IMR-90 (cell line): ENCODE measurements at regions not wholly inside any gene's neighbourhood (a gene's known extent, or its start where the extent isn't known, plus 50 kb on each side); places are given as distances from the start of the nearest gene placed in this dataset.

Experiments
- ATAC-seq: fragments of 200-7000 bp; cut with Tn5 transposase; 2 replicates; pipeline ENCODE4 v1.9.1; 2020; ENCODE audit warnings: low read depth, mild to moderate bottlenecking, moderate library complexity
- BruUV-seq: library from RNA; stranded (reverse); fragments of 400-500 nt; replicated peaks from 2 replicates; lab custom pipeline; 2021; lab: Mats Ljungman, UMichigan
- CTCF ChIA-PET: fragments of 300-600 bp; formaldehyde crosslinking; extraction: SDS; loops from one replicate; lab custom pipeline; 2021; ENCODE audit warnings: antibody characterized with exemption; lab: Yijun Ruan, JAX
- POLR2A ChIA-PET: fragments of 300-600 bp; sonication (Branson Sonifier 250); formaldehyde crosslinking; loops from one replicate; lab custom pipeline; 2022; ENCODE audit warnings: antibody characterized with exemption; ENCODE audit not compliant: unreplicated experiment; lab: Charles Lee
- DNase-seq: peaks from one replicate; pipeline ENCODE4 v3.0.0; 2013
- H2AFZ ChIP-seq: replicated peaks from 2 replicates; pipeline ENCODE3; 2013; ENCODE audit warnings: low read length, mild to moderate bottlenecking; ENCODE audit not compliant: poor library complexity
- H2AK5ac ChIP-seq: 2 replicates; pipeline ENCODE4 v1.6.1; 2013; ENCODE audit warnings: low read depth, low read length, inconsistent platforms
- H2AK9ac ChIP-seq: replicated peaks from 2 replicates; pipeline ENCODE3; 2013; ENCODE audit warnings: mild to moderate bottlenecking, low read depth, low read length, moderate library complexity; ENCODE audit not compliant: poor library complexity
- H2BK120ac ChIP-seq: 2 replicates; pipeline ENCODE4 v1.6.1; 2013; ENCODE audit warnings: low read depth, low read length, inconsistent platforms
- H2BK15ac ChIP-seq: 3 replicates; pipeline ENCODE4 v1.6.1; 2013; ENCODE audit warnings: low read depth, low read length, inconsistent platforms
- H2BK20ac ChIP-seq: 2 replicates; pipeline ENCODE4 v1.6.1; 2013; ENCODE audit warnings: low read depth, mild to moderate bottlenecking, inconsistent platforms, low read length, moderate library complexity
- H2BK5ac ChIP-seq: 2 replicates; pipeline ENCODE4 v1.6.1; 2013; ENCODE audit warnings: mild to moderate bottlenecking, low read depth, low read length, inconsistent platforms; ENCODE audit not compliant: poor library complexity, severe bottlenecking
- H3K14ac ChIP-seq: replicated peaks from 2 replicates; pipeline ENCODE4 v1.6.1; 2013; ENCODE audit warnings: low read depth, low read length, inconsistent platforms
- H3K18ac ChIP-seq: 2 replicates; pipeline ENCODE4 v1.6.1; 2013; ENCODE audit warnings: low read depth, low read length, control low read depth
- H3K23ac ChIP-seq: 2 replicates; pipeline ENCODE4 v1.6.1; 2013; ENCODE audit warnings: low read depth, low read length, inconsistent platforms
- H3K27ac ChIP-seq: 2 replicates; pipeline ENCODE4 v1.5.1; 2013; ENCODE audit warnings: mild to moderate bottlenecking, control low read depth, low read length; ENCODE audit not compliant: insufficient read depth
- H3K27me3 ChIP-seq: 2 replicates; pipeline ENCODE4 v1.6.1; 2013; ENCODE audit warnings: low read length; ENCODE audit not compliant: control insufficient read depth, insufficient read depth
- H3K36me3 ChIP-seq: 2 replicates; pipeline ENCODE4 v1.6.1; 2013; ENCODE audit warnings: low read length, mixed read lengths; ENCODE audit not compliant: control insufficient read depth, insufficient read depth
- H3K4ac ChIP-seq: 2 replicates; pipeline ENCODE4 v1.6.1; 2013; ENCODE audit warnings: low read depth, low read length, inconsistent platforms
- H3K4me1 ChIP-seq: 2 replicates; pipeline ENCODE4 v1.6.1; 2013; ENCODE audit warnings: low read length, mixed read lengths; ENCODE audit not compliant: control insufficient read depth, insufficient read depth
- H3K4me2 ChIP-seq: 2 replicates; pipeline ENCODE4 v1.6.1; 2013; ENCODE audit warnings: low read depth, mild to moderate bottlenecking, control low read depth, low read length, moderate library complexity
- H3K4me3 ChIP-seq: 2 replicates; pipeline ENCODE4 v1.5.1; 2013; ENCODE audit warnings: low read depth, mild to moderate bottlenecking, control low read depth, low read length, moderate library complexity; ENCODE audit not compliant: insufficient read depth
- H3K56ac ChIP-seq: 2 replicates; pipeline ENCODE4 v1.6.1; 2013; ENCODE audit warnings: low read length, inconsistent platforms; ENCODE audit not compliant: insufficient read depth; ENCODE audit errors: extremely low read depth
- H3K79me1 ChIP-seq, 2 experiments: 2 replicates each; pipeline ENCODE4 v1.6.1; 2013; ENCODE audit warnings: low read length in 2 of 2, inconsistent platforms in 1 of 2, low read depth in 1 of 2
- H3K9ac ChIP-seq: 2 replicates; pipeline ENCODE4 v1.6.1; 2013; ENCODE audit warnings: low read depth, low read length, control low read depth
- H3K9me1 ChIP-seq: 2 replicates; pipeline ENCODE4 v1.6.1; 2013; ENCODE audit warnings: low read length, inconsistent platforms; ENCODE audit not compliant: insufficient read depth
- H3K9me3 ChIP-seq: 2 replicates; pipeline ENCODE4 v1.6.1; 2013; ENCODE audit warnings: low read length; ENCODE audit not compliant: control insufficient read depth, insufficient read depth
- H4K20me1 ChIP-seq: 2 replicates; pipeline ENCODE4 v1.6.1; 2013; ENCODE audit warnings: low read length, inconsistent platforms; ENCODE audit not compliant: insufficient read depth
- H4K5ac ChIP-seq: 2 replicates; pipeline ENCODE4 v1.6.1; 2013; ENCODE audit warnings: mild to moderate bottlenecking, low read depth, low read length, control low read depth
- H4K8ac ChIP-seq, 2 experiments: 2 replicates each; pipeline ENCODE4 v1.6.1; 2013; ENCODE audit warnings: low read depth in 2 of 2, low read length in 2 of 2, control low read depth in 1 of 2, inconsistent platforms in 1 of 2
- H4K91ac ChIP-seq: 2 replicates; pipeline ENCODE4 v1.6.1; 2013; ENCODE audit warnings: low read depth, low read length, inconsistent platforms; ENCODE audit not compliant: insufficient read depth
- ELK1 ChIP-seq: fragments of 150-350 bp; IDR thresholded peaks from 2 replicates; pipeline ENCODE4 v1.6.1; 2016; ENCODE audit warnings: low read depth, mild to moderate bottlenecking, low read length, moderate library complexity, borderline replicate concordance
- RAD21 ChIP-seq: IDR thresholded peaks from 2 replicates; pipeline ENCODE4 v1.6.1; 2012; ENCODE audit warnings: low read length, improper control_type of control experiment
- RFX5 ChIP-seq: IDR thresholded peaks from 2 replicates; pipeline ENCODE4 v1.8.0; 2012; ENCODE audit warnings: low read depth, mild to moderate bottlenecking, low read length, moderate library complexity
- USF2 ChIP-seq: fragments of 150-350 bp; IDR thresholded peaks from 2 replicates; pipeline ENCODE4 v1.6.1; 2017; ENCODE audit warnings: mild to moderate bottlenecking, antibody characterized with exemption, low read length, low read depth
- WGBS, 2 experiments: methylation state at CpG; one replicate each; pipeline versions ENCODE4 v1.1.5 to v1.1.7; 2013; ENCODE audit warnings: missing lambda C conversion rate in 2 of 2; ENCODE audit not compliant: insufficient read length in 1 of 2; ENCODE audit errors: extremely low coverage in 2 of 2; 5-methylcytosine and 5-hydroxymethylcytosine counted together
- dilution Hi-C: fragments of 300-500 bp; cut with HindIII; formaldehyde crosslinking; loops from one replicate; pipeline ENCODE4 v1.14.3; 2018; ENCODE audit warnings: low sequenced_read_pairs; ENCODE audit not compliant: unreplicated experiment
- in situ Hi-C: fragments of 300-500 bp; cut with MboI; formaldehyde crosslinking; loops from 3 replicates; pipeline ENCODE4 v1.14.3; 2019; ENCODE audit warnings: low sequenced_read_pairs, inconsistent platforms, mixed read lengths
- intact Hi-C: fragments of 100-400 bp; cut with micrococcal nuclease; formaldehyde crosslinking; loops from 2 replicates; pipeline ENCODE4 v1.10.0; 2022

- in situ Hi-C loops: no loop called here
These were observed 109.0 kb upstream of the TMPO start for GRCh38 chr12:98406378-98406777.

More at GRCh38 chr12:98406378-98406777, 109.0 kb upstream of the TMPO start:
- H3K9me3 ChIP-seq: no peaks in the 10 kb centered on the region
- H4K5ac ChIP-seq: no peak overlapping the region
- H3K4me3 ChIP-seq: no peak overlapping the region
- H4K91ac ChIP-seq: no peak overlapping the region
- H3K4me2 ChIP-seq: no peak overlapping the region
- no peak overlapping the region for H2AK5ac ChIP-seq
- no peak for DNase-seq
- 83% methylated on average over 1 of the region's 3 CpGs; no CpG with 5 or more reads in 1 of the 2 experiments for WGBS, 2 experiments
- CTCF ChIA-PET: interaction anchor here (1.2 kb wide), 1 partner anchor 9 kb away, joined by 5 read pairs; no protein-coding TSS in a partner anchor
- H2AFZ ChIP-seq: no peak overlapping the region
- H3K79me1 ChIP-seq: no peaks in the 10 kb centered on the region
- H2BK5ac ChIP-seq: no peak overlapping the region
- H3K56ac ChIP-seq: no peak overlapping the region
- dilution Hi-C loops (no loop called here), intact Hi-C loops (no loop called here)
- no peaks in the 10 kb centered on the region for H4K20me1 ChIP-seq
- no peak overlapping the region for H3K18ac ChIP-seq
- no peak overlapping the region for H4K8ac ChIP-seq
- no peak for ATAC-seq
- no peak overlapping the region for H2AK9ac ChIP-seq
- TF ChIP-seq ELK1 (no peak), RAD21 (no peak), RFX5 (no peak), USF2 (no peak)
- H2BK20ac ChIP-seq: no peak overlapping the region
- H3K36me3 ChIP-seq: no peaks in the 10 kb centered on the region
- no peak overlapping the region for H3K23ac ChIP-seq
- no peaks in the 10 kb centered on the region; the same call in 1 of the 2 replicates for H3K27me3 ChIP-seq
- H3K14ac ChIP-seq: no peak overlapping the region
- H3K4me1 ChIP-seq: no peaks in the 10 kb centered on the region
- H2BK120ac ChIP-seq: no peak overlapping the region
- H3K4ac ChIP-seq: no peak overlapping the region
- no peak overlapping the region for H3K27ac ChIP-seq
- no peak overlapping the region for H3K9ac ChIP-seq
- no peak overlapping the region for H2BK15ac ChIP-seq
- BruUV-seq: no TSS peak
- H3K9me1 ChIP-seq: no peaks in the 10 kb centered on the region
- POLR2A ChIA-PET: no interaction called here
